KMS-11 (cell line): ENCODE measurements at regions not wholly inside any gene's neighbourhood (a gene's known extent, or its start where the extent isn't known, plus 50 kb on each side); places are given as distances from the start of the nearest gene placed in this dataset.
"Not testable (repeated sequence)": the region's sequence is repeated elsewhere in the genome, so short reads cannot be mapped to it uniquely, and the experiment has no call there.

Experiments used
- H2AFZ ChIP-seq: fragments of 200-600 bp; sonication (generic); 2 replicates; pipeline ENCODE4 v1.6.1; 2016; ENCODE audit warnings: antibody characterized with exemption, mixed run types, low read depth
- H3K27ac ChIP-seq: fragments of 200-600 bp; sonication (generic); 2 replicates; pipeline ENCODE4 v1.6.1; 2016; ENCODE audit warnings: mild to moderate bottlenecking, mixed run types
- H3K27me3 ChIP-seq: fragments of 200-600 bp; sonication (generic); 2 replicates; pipeline ENCODE4 v1.6.1; 2017; ENCODE audit warnings: mild to moderate bottlenecking, low read depth, mixed run types, moderate library complexity; ENCODE audit not compliant: insufficient read depth
- H3K36me3 ChIP-seq: fragments of 200-600 bp; sonication (generic); 2 replicates; pipeline ENCODE4 v1.6.1; 2017; ENCODE audit warnings: mild to moderate bottlenecking, mixed run types; ENCODE audit not compliant: insufficient read depth
- H3K4me1 ChIP-seq: fragments of 200-600 bp; sonication (generic); 2 replicates; pipeline ENCODE4 v1.6.1; 2016; ENCODE audit warnings: mild to moderate bottlenecking, low read depth, mixed run types; ENCODE audit not compliant: poor library complexity, severe bottlenecking
- H3K4me2 ChIP-seq: fragments of 200-600 bp; sonication (generic); 2 replicates; pipeline ENCODE4 v1.7.0; 2016; ENCODE audit warnings: mild to moderate bottlenecking, mixed run types
- H3K4me3 ChIP-seq: fragments of 200-600 bp; sonication (generic); IDR thresholded peaks from 2 replicates; pipeline ENCODE4 v1.6.1; 2017; ENCODE audit warnings: low read depth, low read length, mixed read lengths; ENCODE audit not compliant: insufficient read depth
- H3K79me2 ChIP-seq: fragments of 200-600 bp; sonication (generic); 2 replicates; pipeline ENCODE4 v1.6.1; 2016; ENCODE audit warnings: low read depth, mixed run types; ENCODE audit not compliant: insufficient read depth
- H3K9ac ChIP-seq: fragments of 200-600 bp; sonication (generic); 2 replicates; pipeline ENCODE4 v1.6.1; 2016; ENCODE audit warnings: mild to moderate bottlenecking, mixed run types
- H4K20me1 ChIP-seq: fragments of 200-600 bp; sonication (generic); 2 replicates; pipeline ENCODE4 v1.6.1; 2016; ENCODE audit warnings: mild to moderate bottlenecking, mixed run types; ENCODE audit not compliant: insufficient read depth
- TF ChIP-seq, protein P1 (sequence below): fragments of 200-600 bp; sonication (generic); conservative IDR thresholded peaks from 2 replicates; pipeline ENCODE4 v1.6.1; 2017; ENCODE audit warnings: low read depth, mild to moderate bottlenecking, antibody characterized with exemption, low read length, moderate library complexity, mixed read lengths

DNA sequence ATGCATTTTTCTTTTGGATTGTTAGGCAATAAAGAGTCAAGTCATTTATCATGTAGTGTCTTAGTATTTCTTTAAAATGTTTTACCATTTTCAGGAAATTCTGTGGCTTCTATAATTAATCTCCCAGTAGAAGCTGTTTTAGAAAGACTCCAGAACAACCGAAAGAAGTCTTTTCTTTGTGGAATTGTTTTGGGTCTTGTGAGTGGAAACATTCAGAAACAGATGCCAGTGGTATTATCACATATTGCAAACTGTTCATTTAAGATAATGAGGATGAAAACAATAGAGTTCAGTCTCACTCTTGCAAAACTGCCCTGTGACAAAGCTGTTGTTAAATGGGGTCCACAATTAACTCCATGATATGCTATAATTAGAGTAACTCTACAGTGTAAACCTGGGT lies 211.2 kb upstream of the KIT start:
- H3K36me3 ChIP-seq, result no peaks in the 10 kb centered on the region
- H3K27ac ChIP-seq, result no peak overlapping the region
- TF ChIP-seq, protein P1, sequence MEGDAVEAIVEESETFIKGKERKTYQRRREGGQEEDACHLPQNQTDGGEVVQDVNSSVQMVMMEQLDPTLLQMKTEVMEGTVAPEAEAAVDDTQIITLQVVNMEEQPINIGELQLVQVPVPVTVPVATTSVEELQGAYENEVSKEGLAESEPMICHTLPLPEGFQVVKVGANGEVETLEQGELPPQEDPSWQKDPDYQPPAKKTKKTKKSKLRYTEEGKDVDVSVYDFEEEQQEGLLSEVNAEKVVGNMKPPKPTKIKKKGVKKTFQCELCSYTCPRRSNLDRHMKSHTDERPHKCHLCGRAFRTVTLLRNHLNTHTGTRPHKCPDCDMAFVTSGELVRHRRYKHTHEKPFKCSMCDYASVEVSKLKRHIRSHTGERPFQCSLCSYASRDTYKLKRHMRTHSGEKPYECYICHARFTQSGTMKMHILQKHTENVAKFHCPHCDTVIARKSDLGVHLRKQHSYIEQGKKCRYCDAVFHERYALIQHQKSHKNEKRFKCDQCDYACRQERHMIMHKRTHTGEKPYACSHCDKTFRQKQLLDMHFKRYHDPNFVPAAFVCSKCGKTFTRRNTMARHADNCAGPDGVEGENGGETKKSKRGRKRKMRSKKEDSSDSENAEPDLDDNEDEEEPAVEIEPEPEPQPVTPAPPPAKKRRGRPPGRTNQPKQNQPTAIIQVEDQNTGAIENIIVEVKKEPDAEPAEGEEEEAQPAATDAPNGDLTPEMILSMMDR, result no peak
- H3K27me3 ChIP-seq, result no peaks in the 10 kb centered on the region
- H3K4me1 ChIP-seq, result no peaks in the 10 kb centered on the region
- no peak overlapping the region for H3K9ac ChIP-seq
- no peaks in the 10 kb centered on the region for H4K20me1 ChIP-seq
- H3K4me2 ChIP-seq, result no peak overlapping the region
- no peak overlapping the region for H3K4me3 ChIP-seq
- no peak overlapping the region for H2AFZ ChIP-seq
- H3K79me2 ChIP-seq, result no peaks in the 10 kb centered on the region

DNA sequence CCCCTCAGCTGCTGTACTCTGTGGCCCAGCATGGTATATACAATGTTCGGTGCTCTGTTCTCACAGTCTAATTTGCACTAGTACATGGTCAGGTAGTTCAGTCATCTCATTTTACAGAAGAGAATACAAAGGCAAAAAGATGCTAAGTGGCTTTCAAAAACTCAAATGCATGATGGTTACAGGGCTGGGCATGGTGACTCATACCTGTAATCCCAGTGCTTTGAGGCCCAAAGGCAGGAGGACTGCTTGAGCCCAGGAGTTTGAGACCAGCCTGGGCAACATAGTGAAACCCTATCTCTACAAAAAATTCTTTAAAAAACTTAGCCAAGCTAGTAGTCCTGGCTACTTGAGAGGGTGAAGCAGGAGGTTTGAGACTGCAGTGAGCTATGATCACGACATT lies 210.5 kb upstream of the KIT start:
- Histone ChIP-seq H3K4me3 (no peak overlapping the region), H4K20me1 (no peaks in the 10 kb centered on the region)
- TF ChIP-seq, protein P1, result no peak

DNA sequence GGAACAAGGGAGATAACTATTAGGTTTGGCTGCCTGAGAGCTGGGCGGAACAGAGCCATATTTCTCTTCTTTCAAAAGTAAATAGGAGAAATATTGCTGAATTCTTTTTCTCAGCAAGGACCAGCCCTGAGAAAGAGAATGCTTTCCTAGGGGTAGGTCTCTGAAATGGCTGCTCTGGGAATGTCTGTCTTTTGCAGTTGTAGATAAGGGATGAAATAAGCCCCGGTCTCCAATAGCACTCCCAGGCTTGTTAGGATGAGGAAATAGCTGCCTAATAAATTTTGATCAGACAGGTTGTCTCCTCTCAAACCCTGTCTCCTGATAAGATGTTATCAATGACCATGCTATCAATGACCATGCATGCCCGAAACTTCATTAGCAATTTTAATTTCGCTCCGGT lies 207.8 kb upstream of the KIT start:
- H3K4me2 ChIP-seq, result no peak overlapping the region
- no peak overlapping the region for H3K27ac ChIP-seq
- TF ChIP-seq, protein P1, result no peak
- no peaks in the 10 kb centered on the region for H3K36me3 ChIP-seq
- no peaks in the 10 kb centered on the region for H3K27me3 ChIP-seq
- no peaks in the 10 kb centered on the region for H3K4me1 ChIP-seq
- H3K79me2 ChIP-seq, result no peaks in the 10 kb centered on the region
- H2AFZ ChIP-seq, result no peak overlapping the region
- no peak overlapping the region for H3K4me3 ChIP-seq
- H4K20me1 ChIP-seq, result no peaks in the 10 kb centered on the region
- no peak overlapping the region for H3K9ac ChIP-seq

More for the DNA sequence above, 210.5 kb upstream of the KIT start:
- H3K27ac ChIP-seq, result no peak overlapping the region
- no peaks in the 10 kb centered on the region for H3K4me1 ChIP-seq
- no peaks in the 10 kb centered on the region for H3K36me3 ChIP-seq
- H3K4me2 ChIP-seq, result no peak overlapping the region
- H2AFZ ChIP-seq, result no peak overlapping the region
- no peak overlapping the region for H3K9ac ChIP-seq
- H3K79me2 ChIP-seq, result no peaks in the 10 kb centered on the region
- H3K27me3 ChIP-seq, result no peaks in the 10 kb centered on the region

DNA sequence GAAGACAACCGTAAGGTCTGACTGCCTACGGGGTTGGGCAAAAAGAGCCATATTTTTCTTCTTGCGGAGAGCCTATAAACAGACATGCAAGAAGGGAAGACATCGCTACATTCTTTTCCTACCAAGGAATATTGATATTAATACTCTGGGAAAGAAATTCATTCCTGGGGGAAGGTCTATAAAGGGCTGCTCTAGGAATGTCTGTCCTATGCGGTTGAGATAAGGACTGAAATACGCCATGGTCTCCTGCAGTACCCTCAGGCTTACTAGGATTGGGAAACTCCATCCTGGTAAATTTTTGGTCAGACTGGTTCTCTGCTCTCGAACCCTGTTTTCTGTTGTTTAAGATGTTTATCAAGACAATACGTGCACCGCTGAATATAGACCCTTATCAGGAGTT lies 190.8 kb upstream of the KIT start:
- not testable (repeated sequence) for H3K9ac ChIP-seq, H3K79me2 ChIP-seq, H3K27me3 ChIP-seq, H3K27ac ChIP-seq, H3K4me1 ChIP-seq, H3K36me3 ChIP-seq, H4K20me1 ChIP-seq, H3K4me2 ChIP-seq, H2AFZ ChIP-seq, H3K4me3 ChIP-seq

DNA sequence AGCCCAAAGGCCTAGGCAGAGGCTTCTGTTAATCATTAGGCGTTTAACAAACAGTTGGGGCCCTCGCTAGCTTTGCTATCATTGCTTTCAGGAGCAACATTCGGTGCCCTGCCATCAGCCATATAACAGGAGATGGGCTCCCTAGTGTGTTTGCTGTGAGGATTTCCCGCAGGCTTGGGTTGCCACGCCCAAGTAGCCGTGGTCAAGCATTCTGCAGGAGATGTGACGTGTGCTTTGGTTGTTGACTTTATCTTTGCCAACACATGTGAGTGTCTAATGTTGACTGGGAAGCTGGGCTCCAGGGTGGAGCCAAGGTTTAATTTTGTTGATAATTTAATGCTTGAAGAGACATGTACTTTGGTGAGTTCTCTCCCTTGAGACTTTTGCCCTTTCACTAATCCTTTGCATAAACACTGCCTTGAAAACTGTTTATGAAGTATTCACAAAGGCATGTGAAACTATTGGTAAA lies 184.6 kb upstream of the KIT start:
- H3K36me3 ChIP-seq, result no peaks in the 10 kb centered on the region
- no peaks in the 10 kb centered on the region for H3K4me1 ChIP-seq
- H3K27ac ChIP-seq, result no peak overlapping the region
- H3K79me2 ChIP-seq, result no peaks in the 10 kb centered on the region
- H3K4me2 ChIP-seq, result no peak overlapping the region
- no peaks in the 10 kb centered on the region for H3K27me3 ChIP-seq
- no peak overlapping the region for H3K4me3 ChIP-seq
- no peak overlapping the region for H3K9ac ChIP-seq
- H2AFZ ChIP-seq, result no peak overlapping the region
- TF ChIP-seq, protein P1, result no peak
- H4K20me1 ChIP-seq, result no peaks in the 10 kb centered on the region
